GM21528 (cell line): ENCODE measurements at regions not wholly inside any gene's neighbourhood (a gene's known extent, or its start where the extent isn't known, plus 50 kb on each side); places are given as distances from the start of the nearest gene placed in this dataset.
"Not testable (repeated sequence)": the region's sequence is repeated elsewhere in the genome, so short reads cannot be mapped to it uniquely, and the experiment has no call there.

Experiments used
- ATAC-seq: cut with Tn5 transposase; IDR thresholded peaks from one replicate; pipeline ENCODE4 v1.9.1; 2021; ENCODE audit warnings: mild to moderate bottlenecking, moderate library complexity; ENCODE audit not compliant: unreplicated experiment, low FRiP score

DNA sequence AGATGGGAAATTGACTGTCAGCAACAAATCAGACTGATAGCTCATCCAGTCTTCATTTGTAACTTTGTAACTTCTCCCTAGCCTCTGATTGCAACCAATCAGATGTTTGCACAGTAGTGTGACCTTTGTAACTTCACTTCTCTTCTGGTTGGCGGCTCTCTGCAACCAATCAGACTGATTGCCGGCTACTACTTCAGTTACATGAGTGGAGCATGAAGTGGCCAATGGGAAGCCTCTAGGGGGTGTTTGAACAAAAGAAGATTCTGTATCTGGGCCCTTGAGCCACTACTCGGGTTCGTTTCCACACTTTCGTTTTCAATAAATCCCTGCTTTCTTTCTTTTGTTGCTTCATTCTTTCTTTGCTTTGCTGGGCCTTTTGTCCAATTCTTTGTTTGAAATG lies 1285.8 kb downstream of the TECRL start:
- ATAC-seq: no peak

DNA sequence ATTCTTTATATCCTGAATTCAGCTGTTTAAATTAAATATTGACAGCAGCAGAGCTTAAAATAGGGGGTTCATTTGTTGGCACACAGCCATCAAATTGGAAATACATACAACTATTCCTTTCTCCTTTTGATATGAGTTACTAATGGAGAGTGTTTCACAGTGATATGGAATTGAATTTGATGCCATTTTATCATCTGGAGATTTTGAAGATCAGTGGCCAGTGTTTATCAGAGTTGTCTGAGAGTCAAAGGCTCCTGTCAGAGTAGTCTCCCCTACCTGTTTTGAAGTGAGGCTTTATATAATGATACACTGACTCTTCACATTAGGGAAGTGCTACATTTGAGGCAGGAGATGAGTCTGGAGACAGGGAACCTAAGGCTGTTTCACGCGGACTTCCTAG lies 1286.3 kb downstream of the TECRL start:
- no peak for ATAC-seq

DNA sequence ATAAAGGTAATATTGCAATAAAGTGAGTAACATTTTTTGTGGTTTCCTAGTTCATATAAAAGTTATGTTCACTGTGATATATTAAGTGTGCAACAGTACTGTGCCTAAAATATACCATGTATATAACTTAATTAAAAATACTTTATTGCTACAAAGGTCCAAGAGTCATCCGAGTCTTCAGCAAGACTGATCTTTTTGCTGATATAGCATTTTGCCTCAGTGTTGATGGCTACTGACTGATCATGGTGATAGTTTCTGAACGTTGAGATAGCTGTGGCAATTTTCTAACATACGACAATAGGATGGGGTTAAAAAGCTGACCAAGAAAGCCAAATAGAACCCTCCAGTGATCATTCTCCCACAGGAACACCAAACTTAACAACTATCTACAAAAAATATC lies 1302.7 kb downstream of the TECRL start:
- ATAC-seq: no peak

DNA sequence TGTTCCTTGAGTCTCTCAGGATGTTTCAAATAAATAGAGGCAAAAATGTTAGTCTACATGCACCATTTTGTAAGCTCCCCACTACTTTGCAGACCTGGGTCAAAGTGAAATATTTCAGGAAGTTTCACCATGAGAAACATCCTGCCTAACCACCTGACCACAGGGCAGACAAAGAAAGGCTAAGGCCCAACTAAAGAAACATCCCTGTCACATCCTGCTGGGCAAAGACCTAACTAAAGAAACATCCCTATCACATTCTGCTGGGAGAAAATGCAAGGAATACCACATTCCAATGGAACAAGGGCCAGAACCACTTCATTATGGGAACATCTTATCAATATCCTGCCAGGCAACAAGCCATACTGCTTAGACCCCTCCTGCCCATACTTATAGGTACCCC lies 1303.4 kb downstream of the TECRL start:
- ATAC-seq: no peak

DNA sequence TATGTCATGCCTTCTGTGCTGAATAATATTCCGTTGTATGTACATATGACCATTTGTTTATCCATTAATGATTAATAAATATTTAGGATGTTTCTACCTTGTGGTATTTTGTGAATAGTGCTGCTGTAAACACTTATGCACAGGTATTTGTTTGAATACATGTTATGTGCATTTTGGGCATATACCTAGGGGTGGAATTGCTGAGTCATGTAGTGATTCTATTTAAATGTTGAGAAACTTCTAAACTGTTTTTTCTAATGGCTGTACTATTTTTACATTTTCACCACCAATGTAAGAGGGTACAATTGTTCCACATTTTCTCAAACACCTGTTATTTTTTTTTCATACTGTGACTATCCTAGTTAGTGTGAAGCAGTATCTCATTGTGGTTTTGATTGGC lies 1318.6 kb downstream of the TECRL start:
- no peak for ATAC-seq

DNA sequence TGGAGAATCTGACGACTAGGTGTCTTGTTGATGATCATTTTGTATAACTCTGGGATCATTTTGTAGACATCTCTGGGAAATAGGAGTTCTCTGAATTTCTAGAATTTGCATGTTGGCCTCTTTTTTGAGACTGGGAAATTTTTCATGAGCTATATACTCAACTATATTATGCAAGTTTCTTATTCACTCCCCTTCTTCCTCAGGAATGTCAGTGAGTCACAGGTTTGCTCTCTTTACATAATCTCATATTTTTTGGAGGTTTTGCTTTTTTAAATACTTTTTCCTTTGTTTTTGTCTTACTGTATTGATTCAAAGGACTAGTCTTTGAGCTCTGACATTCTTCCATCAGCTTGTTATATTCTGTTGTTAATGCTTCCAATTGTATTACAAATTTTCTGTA lies 1324.2 kb downstream of the TECRL start:
- ATAC-seq: no peak

DNA sequence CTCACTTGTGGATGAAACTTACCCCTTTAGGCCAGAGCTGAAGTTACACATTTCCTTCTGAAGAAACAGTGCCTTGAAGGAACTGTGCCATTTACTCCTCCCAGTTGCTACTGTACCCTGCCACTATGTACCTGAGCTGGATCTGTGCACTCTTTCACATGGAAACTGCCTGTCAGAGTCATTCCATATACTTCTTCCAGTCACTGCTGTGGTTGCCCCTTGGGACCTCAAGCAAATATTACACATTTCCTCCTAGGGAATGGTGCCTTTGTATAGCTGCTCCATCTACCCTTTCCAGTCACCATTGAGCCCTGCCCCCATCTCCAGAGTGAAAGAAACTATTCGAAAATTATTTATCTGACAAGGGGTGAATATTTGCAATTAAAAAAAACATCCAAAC lies 1328.3 kb downstream of the TECRL start:
- no peak for ATAC-seq

DNA sequence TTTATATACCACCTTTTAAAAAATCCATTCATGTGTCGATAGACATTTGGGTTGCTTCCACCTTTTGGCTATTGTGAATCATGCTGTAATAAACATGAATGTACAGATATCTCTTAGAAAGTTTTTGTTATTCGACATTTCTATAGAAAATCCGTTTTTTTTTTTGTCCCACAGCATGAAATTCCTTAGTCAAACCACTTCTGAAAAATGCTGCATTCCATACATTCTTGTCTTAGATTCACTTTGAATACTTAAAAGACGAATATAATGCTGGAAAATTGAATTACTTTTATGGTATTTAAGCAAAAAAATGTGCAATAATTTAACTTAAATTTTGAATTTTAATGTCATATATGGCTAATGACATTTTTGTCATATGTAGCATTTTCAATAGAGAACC lies 1345.5 kb downstream of the TECRL start:
- ATAC-seq: no peak

DNA sequence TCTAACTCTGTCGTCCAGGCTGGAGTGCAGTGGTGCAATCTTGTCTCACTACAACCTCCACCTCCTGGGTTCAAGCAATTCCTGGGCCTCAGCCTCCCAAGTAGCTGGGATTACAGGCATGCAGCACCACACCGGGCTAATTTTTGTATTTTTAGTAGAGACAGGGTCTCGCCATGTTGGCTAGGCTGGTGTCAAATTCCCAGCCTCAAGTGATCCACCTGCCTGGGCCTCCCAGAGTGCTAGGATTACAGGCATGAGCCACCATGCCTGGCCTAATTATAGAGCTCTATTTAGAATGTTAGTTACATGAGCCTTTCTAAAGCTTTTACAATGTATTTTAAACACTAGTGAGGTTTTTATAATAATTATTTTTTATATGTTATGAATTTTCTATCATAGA lies 1346.4 kb downstream of the TECRL start:
- not testable (repeated sequence) for ATAC-seq

DNA sequence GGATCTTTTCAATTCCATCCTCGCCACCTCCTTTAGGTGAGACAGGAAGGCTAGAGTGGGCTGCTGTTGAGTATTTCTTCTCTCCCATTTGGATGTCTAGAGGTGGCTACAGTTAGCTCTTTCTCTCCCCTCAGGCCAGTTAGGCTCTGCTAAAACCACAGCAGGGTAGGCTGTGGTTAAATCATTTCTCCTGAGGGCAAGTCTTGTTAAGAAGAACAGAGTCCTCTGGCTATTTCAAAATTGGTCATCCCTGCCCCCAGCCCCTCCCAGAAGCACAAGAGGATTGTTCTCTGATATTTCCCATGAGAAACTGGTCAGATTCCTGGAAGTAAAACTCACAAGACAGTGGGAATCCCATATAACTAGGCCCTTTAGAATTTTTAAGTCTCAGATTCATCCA lies 1359.5 kb downstream of the TECRL start:
- no peak for ATAC-seq

DNA sequence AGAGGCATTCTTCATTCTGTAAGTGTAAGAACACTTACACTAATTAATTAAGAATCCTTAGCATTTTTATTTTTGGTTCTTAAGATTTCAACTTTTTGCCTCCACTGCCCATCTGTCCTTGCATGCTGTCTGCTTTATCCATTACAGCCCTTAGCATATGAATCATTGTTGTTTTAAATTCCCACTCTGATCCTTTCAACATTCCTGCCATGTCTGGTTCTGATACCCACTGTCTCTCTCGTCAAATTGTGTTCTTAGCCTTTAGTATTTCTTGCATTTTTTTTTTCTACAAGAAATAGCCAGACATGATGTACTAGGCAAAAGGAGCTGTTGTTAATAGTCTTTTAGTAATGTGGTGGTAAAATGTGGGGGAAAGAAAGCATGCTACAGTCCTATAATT lies 1360.0 kb downstream of the TECRL start:
- ATAC-seq: no peak

DNA sequence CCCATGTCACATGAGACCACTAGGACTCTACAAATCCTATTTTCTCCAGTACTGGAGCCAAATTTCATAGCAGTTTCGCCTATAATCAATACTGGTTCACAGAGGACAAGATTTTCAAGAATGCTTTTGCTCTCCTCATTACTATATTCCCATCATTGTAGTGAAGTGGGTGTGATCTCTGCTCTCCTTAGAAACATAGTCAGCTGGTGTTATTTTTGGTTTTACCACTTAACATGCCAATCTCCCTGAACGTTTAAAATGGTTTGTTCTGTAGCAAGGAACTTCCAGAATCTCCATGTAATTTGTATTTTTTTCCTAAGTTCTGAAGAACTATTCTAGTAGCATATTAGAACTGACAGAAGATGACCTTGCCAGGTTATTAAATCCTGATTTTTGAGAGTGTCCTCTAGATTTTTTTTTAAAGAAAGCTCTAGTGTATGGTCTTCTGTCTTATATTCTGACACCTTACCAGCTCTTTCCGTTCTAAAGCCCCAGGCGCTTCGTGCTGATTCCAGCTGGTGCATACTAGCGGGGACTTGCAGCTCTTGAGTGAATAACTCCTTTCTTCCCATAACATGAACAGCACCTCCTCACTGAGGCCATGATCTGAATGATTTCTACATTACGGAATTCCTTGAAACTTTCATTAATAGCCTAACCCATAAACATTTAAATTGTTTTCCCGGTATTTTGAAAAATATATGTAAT lies 1372.9 kb downstream of the TECRL start:
- ATAC-seq: no peak

DNA sequence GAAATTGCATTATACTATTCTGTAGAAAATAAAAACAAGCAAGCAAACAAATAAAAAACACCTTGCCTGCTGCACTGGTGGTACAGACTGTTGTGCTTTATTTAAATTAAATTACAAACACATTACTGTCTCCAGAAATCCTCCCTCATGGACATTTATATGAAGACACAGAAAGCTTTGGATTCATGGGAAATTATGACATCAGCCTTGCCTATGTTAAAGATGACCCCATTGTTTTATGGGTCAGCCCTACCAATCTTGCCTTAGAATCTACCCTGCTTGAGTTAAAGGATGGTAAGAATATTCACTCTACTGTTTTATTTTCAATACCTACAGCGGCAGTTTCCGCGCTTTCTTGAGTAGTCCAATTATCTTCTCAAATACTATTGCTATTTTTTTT lies 1379.9 kb downstream of the TECRL start:
- ATAC-seq: no peak

DNA sequence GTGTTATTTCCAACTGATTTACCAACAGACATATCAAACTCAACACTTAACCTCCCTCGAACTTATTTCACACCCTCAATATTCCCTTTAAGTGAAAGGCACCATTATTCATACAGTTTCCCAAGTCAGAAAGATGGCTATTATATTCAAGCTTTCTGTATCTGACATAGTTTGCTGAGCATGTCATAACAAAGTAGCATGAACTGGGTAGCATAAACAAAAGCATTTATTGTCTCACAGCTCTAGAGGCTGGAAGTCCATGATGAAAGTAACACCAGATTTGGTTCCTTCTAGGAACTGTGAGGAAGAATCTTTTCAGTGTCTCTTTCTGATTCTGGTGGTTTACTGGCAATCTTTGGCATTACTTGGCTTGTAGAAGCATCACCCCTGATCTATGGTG lies 1388.6 kb downstream of the TECRL start:
- no peak for ATAC-seq

DNA sequence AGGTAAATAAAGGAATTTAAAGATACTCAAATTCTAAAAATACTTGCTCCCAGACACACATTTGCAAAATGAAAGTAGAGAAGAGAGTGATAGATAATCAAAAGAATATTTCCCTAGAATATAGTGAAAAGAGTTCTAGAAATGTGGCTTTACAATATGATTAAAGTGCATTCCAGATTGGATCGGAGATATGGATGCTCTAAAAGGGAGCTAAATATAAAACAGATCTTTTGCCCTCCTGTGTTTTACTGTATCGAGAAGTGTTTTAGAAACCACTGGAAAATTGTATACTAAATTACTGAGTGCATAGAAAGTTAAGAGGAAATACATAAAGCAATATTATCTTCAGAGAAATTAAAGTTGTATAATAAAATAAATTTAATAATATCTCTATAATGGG lies 1392.0 kb downstream of the TECRL start:
- no peak for ATAC-seq

DNA sequence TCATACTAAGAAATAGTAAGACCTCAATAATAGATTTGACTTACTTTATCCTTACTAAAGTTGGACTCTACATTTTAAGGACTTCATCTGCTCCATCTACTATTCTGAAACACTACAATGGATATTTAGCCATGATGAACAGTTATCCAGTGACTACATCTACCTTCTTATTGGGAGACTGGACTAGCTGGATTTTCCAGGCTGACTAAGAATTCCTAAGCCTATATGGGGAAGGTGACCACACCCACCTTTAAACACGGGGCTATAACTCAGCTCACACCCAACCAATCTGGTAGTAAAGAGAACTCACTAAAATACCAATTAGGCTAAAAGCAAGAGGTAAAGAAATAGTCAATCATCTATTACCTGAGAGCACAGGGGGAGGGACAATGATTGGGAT lies 1438.4 kb downstream of the TECRL start:
- no peak for ATAC-seq

DNA sequence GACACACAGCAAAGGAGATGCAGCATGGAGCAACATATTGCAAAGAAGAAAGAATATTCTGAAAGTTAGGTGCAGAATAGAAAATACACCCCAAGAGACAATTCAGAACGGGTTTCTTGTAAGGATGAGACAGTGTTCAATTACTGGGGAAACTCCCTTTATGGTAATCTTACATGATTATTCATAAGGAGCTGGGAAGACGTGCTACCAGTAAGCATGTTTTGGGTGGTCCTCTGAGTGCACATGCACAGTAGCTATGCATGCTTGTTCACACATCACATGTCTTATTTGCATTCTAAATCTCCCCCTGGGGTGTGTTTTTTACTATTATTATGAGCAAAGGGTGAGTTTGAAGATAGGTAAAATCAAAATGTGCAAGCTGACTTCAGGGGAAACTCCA lies 1448.8 kb downstream of the TECRL start:
- ATAC-seq: no peak

DNA sequence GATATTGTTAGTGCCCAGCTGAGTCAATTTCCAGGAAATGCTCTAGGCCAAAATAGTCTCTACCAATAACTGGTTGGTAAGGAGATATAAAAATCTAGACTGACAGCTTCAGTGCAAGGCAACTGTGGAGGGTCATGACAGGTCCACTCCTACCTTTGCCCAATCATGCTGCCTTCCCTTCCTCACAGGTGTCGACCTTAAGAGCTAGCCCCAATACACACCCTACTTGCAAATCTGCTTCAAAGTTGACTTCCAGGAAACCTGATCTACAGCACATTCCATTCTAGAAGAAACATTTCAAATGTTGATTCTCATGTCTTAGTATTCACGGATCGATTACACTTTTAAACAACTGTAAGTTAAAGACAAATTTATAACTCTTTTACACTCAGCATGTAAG lies 1455.5 kb downstream of the TECRL start:
- no peak for ATAC-seq

DNA sequence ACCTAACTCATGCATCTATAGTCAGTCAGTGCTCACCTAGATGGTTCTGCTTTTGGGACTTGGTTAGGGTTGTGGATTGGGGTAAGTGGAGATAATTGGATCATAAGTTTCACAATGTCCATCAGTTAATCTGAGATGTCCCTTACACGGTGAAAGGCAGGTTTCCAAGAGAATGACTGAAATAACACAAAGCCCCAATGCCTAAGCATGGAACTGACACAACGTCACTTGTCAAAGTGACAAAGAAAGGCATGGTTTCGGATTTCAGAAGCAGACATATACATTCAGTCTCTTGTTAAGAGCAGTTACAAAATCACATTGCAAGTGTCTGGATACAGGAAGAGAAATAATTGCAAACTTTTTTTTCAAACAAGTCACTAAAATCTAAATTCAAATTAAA lies 1456.9 kb downstream of the TECRL start:
- no peak for ATAC-seq

DNA sequence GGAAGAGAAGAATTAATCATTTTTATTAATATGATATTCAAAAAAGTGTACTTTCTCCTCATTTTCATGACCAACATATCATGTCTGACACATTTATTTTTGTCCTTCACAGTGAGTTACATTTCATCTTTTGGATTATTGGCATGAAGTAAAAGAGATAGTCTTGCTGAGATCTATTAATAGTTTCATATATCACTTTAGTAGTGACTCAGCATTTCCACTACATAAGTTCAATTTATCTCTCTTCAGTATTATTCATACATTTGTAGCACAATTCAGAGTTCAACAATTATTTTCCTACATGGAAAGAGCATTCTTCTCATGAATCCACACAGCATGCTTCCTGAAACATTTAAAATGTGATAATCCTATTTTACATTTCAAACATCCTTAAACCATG lies 1461.1 kb downstream of the TECRL start:
- no peak for ATAC-seq

DNA sequence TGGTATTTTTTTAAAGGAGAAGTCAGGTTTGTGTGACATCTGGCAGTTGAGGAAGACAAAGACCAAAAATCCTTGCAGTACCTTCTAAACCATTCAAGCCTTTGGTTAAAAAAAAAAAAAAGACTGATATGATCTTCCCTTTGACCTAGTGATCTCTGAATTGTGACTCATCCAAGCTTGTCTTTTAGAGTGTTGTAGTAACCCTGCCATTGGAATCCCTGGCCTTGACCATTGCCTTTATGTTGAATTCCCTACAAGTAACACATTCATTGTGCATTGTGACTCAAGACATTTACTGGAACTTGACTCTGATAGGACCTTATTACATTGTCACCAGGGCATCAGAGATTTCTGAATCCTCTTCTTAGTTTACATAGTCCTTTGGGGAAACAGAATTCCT lies 1469.0 kb downstream of the TECRL start:
- no peak for ATAC-seq

DNA sequence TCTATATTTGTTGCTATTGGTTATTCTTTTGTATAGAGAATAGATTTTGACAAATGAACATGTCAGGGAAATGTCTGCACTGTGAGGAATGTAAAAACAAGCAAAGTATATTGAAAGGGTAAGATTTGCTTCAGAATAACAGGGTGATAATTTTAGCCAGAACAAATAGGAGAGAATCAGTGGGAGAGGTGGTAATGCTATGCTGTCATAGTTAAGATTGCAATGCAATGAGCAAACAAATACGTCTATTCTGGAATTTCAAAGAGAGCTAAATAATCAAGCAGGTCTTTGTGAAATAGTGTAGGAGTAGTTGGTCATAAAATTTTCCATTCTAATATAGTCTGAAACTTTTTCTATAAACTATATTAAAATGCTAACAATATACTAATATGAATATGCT lies 1478.4 kb downstream of the TECRL start:
- no peak for ATAC-seq

DNA sequence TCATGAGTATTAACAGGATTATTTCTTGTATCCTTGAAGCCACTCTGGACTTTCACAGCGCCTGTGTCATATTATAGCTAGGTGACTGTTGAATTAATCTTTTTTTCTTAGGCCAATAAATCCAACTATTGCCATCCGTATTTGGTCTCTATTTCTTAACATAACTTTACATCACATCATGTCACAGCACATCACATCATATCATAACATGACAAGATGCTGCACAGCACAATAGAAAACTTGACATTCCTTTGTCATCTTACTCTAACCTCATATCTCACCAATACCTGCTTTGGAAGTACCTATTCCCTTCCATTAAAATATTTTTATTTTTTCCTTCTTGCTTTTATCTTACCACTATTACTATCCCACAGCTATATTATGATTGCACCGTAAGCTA lies 1480.8 kb downstream of the TECRL start:
- ATAC-seq: no peak
